ENCODE measurements at regions not wholly inside any gene's neighbourhood (a gene's known extent, or its start where the extent isn't known, plus 50 kb on each side); places are given as distances from the start of the nearest gene placed in this dataset.

DNA sequence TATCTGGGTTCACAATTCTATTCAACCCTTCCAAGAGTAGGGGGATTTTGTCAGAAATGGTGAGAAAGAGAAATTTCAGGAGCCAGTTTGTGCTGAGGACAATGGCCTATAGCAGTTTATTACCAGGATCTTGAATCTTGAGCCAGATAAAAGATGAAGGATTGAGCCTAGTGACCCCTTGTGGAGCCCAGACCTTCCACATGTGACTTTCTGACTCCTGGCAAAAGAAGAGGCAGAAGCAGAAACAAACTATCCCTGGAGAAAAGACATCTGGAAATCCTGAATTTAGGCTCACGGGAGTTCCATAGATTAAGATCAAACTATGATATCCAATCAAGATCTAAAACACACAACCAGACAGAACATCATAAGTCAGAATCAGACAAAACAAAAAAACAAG is 60.9 kb upstream of the CHRM2 start:
- DNase-seq (ENCODE audit: extremely low read depth in 1 of 2, low read depth in 1 of 2) = no peak

DNA sequence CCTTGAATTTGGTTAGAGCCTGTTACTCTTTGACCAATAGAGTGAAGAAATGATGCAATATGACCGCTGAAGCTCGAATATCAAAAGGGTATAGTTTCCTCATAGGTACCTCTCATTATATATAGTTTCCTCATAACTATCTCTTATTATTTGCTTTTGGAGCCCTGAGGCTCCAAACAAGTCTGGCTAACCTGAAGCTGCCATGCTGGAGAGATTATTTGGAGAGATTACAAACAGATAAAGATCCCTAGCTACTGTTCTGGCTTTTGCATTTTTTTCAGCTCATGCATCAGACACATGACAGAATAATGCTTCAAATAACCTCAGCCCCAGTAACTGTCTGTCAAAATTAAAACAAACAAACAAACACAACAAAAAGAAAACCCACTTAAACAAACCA is 65.4 kb upstream of the CHRM2 start:
- DNase-seq (ENCODE audit: extremely low read depth in 1 of 2, low read depth in 1 of 2) = no peak

DNA sequence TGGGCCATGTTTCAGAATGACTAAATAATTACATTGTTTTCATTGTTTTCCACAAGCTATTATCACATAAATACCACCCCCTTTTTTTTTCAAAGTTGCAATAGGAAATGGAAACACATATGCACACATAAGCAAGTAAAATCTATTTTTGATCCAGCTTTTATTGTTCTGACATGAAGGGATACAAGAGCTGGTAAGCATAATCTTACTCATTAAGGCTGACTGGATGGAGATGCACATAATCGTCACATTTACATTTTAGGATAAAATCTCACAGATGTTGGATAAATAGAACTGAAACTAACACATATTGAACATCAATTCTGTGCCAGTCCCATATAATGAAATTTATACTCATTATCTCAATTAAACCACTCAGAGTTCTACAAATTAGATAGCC is 84.5 kb upstream of the CHRM2 start:
- DNase-seq (ENCODE audit: extremely low read depth in 1 of 2, low read depth in 1 of 2) = no peak

DNA sequence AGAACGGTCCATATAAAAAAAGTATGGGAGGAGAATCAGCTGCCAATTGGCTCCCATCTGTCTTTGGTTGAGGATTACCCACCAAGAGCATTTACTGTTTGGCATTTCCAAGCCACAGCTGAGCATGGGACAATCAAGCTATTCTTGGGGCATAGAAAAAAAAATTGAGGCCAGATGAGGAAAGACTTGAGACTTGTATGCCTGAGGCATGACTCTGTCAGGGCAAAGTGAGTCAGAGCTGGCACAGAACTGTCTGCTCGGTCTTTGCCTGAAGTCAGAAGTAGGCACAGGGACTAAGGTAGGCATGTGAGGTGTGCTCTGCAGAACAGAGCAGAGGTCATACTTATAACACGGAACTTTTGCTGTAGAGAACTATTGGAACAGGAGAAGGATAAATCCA is 126.5 kb upstream of the CHRM2 start:
- no peak for DNase-seq (ENCODE audit: extremely low read depth in 1 of 2, low read depth in 1 of 2)

DNA sequence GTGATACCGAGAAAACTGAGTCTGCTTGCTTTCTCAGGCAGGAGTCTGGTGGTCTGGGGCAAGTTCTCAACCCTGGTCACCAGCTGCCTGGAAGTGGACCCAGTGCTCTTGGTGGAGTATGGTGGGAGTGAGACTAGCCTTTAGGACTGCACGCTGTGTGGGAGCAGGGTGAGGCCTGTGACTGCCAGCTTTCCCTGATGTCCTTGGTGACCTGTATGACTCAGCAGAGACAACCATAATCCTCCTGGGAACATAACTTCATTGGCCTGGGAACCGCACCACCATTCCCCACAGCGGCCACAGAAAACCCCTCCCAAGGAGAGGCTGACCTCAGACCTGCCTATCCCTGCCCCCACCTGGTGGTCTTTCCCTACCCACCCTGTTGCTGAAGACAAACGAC is 139.5 kb upstream of the CHRM2 start:
- DNase-seq (ENCODE audit: extremely low read depth in 1 of 2, low read depth in 1 of 2) = no peak

DNA sequence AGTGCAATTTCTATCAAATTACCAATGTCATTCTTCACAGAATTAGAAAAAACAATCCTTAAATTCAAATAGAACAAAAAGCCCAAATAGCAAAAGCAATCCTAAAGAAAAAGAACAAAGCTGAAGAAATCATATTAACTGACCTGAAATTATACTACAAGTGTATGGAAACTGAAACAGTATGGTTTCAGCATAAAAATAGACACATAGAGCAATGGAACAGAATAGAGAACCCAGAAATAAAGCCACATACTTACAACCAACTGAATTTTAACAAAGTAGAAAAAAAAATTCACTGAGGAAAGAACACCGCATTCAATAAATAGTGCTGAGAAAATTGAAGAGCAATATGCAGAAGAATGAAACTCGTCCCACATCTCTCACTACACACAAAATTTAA is 142.0 kb upstream of the CHRM2 start:
- DNase-seq (ENCODE audit: extremely low read depth in 1 of 2, low read depth in 1 of 2) = no peak

DNA sequence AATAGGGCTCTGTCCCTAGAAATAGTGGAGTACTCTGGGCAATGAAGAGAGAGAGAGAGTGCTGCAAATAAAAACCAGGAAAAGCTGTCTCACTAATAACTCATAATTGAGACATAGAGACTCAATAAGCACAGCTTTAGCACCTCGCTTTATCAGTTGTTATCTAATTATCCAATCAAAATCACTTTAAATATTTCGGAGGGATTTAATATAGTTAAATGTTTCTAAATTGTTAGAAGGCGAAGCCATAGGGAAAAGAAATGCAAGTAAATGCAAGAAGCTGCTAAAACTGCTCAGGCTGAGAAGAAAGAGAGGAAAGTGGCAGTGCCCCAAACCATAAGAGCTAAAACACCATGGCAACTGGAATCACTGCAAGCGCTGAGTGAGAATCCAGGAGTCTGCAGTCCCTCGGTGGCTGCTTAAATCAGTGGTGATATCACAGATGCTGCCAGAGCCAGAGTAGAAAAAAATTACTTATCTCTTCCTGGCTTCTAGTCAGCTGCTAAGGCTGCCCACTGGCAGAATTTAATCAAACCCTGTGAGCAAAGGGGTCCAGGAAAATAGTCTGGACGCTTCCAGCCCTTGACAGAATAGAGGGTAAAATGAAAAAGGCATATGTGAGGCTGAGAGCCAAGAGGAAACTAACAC is 150.4 kb upstream of the CHRM2 start:
- DNase-seq (ENCODE audit: extremely low read depth in 1 of 2, low read depth in 1 of 2) = no peak

DNA sequence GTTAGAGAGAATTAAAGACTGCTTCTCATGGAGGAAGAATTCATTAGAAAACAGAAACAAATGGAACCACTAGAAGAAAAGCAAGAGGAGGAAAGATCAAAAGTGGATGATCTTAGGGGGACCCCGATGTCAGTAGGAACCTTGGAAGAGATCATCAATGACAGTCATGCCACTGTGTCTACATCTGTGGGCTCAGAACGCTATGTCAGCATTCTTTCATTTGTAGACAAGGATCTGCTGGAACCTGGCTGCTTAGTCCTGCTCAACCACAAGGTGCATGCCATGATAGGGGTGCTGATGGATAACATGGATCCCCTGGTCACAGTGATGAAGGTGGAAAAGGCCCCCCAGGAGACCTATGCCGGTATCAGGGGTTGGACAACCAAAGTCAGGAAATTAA is 154.4 kb upstream of the CHRM2 start:
- no peak for DNase-seq (ENCODE audit: extremely low read depth in 1 of 2, low read depth in 1 of 2)

DNA sequence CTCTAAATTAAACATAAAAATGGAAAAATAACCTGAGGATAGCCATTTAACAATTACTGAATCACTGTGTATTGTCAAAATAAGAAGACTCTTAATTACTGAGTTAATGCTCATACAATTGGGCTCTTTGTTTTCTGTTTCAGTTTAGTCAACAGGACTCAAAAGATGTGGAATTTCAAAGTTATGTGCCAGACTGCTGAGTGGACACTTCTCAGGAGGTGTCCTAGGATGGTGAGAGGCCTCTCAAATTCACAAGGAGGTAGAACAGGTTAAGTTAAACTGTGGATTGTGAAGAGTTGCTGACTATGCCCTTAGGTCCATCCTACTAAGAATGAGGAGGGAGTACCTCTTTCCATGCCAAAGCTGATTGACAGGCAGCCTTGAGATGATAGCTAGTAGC is 157.7 kb upstream of the CHRM2 start:
- no peak for DNase-seq (ENCODE audit: extremely low read depth in 1 of 2, low read depth in 1 of 2)

DNA sequence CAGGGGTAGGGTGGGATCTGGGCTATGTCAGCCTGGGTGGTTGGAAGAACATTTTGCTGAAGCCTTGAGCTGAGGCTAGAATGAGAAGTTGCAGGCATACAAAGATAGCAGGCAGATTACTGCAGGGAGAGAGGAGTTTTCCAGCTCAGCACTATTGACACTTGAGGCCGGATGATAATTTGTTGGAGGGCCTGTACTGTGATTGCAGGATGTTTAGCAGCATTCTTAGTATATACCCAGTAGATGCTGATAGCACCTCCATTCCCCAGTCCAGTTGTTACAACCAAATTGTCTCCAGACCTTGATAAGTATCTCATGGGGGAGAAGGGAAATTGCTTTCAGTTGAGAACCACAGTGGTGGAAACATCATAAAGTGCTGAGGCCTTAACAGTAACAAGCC is 158.6 kb upstream of the CHRM2 start:
- DNase-seq (ENCODE audit: extremely low read depth in 1 of 2, low read depth in 1 of 2) = no peak

DNA sequence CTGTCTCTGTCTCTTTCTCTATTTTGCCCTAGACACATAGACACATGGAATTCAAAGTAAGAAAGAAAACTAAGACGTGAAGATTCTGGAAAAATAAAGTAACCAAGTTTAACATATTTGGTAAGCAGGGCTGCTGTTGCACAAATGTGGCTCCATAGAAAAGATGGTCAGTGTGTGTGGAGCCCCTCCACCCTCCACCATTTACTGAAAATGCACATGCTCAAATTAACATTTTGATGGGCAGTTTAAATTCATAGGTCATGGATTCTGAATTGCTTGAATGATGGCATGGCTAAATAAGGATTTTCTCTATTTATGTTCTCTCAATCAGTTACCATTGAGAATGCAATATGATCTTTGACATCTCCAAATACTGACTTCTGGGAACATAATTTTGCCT is 165.5 kb upstream of the CHRM2 start:
- no peak for DNase-seq (ENCODE audit: extremely low read depth in 1 of 2, low read depth in 1 of 2)

DNA sequence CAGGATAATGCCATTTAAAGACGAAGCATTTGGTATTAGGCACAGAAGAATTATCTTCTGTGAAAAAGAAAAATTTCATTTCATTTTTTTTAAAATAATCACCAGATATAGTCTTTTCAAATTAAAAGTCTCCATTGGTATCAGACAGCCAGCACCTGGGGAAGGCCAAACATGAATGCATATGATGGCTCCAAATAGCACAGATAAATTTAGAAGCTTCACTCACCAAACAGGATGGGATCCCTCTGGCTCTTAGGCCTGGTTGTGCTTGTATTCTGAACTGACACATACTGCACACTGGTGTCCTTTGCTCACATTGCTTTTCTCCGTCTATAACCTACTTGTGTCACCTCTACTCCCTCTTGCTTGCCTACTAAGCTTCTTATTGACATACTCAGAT is 169.5 kb upstream of the CHRM2 start:
- DNase-seq (ENCODE audit: extremely low read depth in 1 of 2, low read depth in 1 of 2) = no peak

DNA sequence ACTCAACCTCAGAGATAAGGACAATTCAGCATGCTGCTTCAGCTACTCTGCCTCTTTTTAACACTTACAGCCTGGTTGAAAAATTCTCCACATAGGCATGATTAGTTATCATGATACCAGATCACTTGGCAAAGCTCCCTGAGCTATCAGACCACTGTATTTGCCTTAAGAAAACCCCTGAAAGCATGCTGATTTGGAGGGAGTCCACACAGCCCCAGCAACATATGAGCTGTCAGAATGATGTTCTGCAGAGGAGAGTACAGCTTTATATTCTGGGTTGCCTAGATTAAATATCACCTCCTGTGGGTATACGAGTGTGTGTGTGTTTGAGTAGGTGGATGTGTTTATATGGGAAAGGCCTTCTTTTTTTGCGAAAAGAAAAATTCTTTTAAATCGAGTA is 170.2 kb upstream of the CHRM2 start:
- no peak for DNase-seq (ENCODE audit: extremely low read depth in 1 of 2, low read depth in 1 of 2)

DNA sequence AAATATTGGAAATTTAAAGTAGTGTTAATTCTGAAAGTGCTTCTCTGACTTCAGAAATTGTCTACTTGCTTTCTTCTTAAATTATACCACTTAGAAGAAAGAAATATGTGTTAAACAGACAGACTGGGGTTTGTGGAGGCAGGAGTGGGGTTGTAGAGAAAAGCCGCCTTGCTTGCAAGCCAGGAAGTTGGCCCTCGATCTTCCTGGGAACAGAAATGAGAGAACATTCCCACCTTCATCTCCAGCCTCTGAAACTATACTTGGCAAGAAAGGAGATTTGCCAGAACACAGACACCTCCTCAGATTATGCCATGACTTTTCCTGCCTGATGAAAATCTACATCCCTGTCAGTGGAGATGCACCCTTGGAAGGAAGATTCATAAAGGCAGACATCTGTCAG is 171.2 kb upstream of the CHRM2 start:
- no peak for DNase-seq (ENCODE audit: extremely low read depth in 1 of 2, low read depth in 1 of 2)

DNA sequence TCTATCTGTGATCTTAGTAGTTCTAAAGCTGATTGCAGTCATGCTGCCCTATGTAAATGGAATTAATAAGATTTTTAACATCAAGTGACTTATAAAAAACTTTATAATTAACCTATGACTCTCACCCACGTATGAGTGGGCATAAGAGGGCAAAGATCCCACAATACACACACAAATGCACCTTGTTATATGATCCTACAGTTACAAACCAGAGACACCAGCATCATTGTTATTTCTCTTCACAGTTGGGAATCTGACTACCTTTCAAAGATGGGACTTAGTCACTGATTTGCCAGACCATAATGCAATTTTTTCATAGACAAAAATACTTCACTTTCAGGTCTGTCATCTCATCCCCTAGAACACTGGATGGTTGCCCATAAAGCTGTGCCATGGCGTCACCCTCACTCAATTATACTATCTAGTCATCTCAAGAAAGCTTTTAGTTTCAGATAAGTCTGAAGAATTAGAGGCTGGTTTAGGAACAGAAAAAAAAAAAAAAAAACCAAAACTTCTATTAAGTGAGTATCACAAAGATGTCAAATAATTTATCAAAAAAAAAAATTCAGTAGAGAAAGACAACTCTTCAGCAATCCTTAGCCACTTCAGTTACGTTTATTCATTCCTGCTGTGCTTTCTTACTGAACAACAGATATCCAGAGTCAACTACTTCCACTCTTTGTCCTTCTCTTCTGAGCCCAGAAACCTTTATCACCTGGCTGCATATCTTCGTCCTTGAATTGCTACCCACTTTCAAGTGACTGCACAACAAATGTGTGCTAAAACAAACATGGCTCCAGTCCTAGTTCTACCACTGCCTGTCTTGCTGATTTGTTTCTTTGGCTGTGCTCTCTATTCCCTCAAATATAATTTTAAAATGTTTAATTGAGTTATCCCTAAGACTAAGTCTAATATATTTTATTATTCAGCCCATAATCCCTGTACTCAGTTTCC is 175.0 kb upstream of the CHRM2 start:
- no peak for DNase-seq (ENCODE audit: extremely low read depth in 1 of 2, low read depth in 1 of 2)

DNA sequence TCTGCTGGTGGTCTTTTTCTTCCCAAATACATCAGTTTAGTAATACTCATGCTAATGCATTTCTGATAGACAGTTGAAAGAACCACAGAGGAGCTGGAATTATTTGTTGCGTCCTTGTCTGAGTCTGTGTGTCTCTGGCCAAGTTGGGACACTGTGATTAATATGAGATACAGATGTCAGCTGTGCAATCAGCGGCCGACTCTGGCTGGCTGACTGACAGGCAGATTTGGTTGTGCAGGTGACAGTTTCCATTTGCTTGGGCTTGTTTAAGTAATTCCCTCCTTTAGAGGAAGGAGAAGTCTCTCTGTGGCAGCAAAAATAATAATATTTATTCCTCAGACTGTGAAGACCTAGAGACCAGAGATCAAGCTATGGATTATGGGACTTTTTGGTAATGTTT is 176.2 kb upstream of the CHRM2 start:
- DNase-seq (ENCODE audit: extremely low read depth in 1 of 2, low read depth in 1 of 2) = no peak

DNA sequence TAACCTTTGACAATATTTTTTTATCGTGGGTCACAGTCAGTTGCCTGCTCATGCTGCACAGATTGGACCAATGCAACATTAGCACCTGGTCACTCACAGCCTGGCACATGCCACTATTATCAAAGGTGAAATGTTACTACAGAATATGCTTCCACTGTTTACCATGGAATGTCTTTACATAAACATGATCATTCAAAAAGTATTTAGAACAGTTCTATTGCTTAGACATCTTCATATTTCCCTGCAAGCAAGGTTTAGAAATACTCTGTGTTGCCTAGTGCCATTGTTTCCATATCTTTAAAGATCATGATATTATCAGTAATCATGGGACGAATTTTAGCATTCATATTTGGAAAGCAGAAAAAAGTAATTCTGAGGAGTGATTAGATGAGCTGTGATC is 179.9 kb upstream of the CHRM2 start:
- no peak for DNase-seq (ENCODE audit: extremely low read depth in 1 of 2, low read depth in 1 of 2)

DNA sequence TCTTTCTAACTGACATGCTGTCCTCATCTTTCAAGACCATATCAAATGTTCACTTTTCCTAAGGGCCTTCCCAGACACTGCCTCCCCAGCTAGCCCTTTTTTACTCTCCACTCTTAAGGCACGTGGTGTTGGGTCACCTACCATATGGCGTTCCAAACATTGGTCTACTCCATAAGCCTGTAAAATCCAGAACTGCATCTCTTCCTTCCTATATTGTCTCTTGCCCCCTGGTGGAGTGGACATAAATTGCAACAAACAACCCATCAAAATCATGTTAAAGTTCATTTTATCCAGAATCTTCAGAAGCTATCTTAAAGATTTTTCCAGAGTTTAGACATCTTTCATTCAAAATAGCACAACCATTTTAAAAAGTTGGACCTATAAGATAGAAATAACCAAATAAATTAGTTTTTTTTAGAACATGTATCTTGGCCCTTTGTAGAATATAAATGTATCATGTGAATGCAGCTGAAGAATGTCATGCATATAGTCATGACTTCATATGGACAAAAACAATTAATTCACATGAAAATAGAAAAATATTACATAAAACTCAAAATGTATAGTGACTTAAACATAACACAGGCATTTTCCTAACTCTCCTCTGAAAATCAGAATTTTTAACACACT is 180.6 kb upstream of the CHRM2 start:
- no peak for DNase-seq (ENCODE audit: extremely low read depth in 1 of 2, low read depth in 1 of 2)

DNA sequence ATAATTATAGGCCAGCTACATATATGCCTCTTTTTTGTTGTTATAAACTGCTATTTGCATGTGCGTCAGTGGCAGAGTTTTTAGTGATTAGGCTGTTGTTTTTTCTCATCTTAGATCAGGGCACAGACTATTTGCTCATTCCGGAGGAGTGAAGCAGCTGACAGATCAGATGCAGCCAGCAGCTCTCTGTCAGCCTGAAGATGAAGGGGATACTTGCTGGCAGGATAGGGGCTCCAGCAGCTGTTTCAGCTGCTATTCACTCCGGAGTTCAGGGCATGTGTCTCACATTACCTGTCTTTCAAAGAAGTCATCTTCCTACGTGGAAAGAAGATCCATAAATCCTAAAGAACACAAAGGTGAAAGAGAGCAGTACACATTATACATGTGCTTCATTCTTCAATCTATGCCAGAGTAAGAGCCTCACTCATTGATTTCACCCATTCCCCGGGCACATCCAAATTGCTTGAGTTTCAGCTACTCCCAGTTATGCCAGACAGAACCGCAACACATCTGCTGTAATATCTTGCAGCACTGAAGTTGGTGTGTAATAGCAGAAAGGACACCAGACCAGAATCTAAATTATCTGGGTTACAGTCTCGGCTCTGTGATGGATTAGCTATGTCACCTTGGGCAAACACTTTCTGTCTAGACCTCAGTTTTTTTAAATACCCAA is 182.8 kb upstream of the CHRM2 start:
- no peak for DNase-seq (ENCODE audit: extremely low read depth in 1 of 2, low read depth in 1 of 2)

DNA sequence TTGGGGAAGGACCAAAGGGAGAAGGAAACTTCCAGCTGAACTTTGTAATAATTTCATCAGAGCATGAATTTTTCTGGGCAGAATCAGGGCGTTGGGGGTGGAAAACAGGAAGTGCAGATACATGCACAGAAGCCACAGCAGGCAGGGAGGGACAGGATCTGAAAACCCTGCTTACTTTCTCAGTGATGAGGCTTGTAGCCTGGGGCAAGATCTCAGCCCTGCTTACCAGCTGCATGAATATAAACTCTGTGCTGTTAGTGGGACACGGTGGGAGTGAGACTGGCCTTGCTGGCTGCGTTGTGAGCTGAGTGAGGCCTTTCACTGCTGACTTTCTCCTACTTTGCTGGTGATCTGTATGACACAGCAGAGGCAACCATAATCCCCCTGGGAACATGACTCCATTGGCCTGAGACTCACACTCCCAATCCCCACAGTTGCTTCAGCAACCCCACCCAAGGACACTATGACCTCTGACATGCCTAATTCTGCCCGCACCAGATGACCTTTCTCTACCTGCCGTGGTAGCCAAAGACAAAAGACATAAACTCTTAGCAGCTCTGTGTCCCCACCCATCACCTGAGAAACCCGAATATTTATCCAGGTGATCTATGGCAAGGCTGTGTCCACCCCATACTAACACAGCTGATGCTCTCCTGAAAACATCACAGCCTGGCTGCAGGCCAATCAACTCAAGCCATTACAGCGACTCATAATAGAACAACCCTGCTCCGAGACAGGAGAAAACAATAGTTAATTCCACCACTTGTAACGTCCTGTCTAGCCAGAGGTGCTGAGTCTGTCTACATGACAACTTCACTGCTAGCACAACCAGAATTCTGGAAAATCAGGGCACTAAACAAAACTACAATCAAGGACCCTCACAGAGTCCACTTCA is 190.7 kb upstream of the CHRM2 start:
- DNase-seq (ENCODE audit: extremely low read depth in 1 of 2, low read depth in 1 of 2) = no peak

DNA sequence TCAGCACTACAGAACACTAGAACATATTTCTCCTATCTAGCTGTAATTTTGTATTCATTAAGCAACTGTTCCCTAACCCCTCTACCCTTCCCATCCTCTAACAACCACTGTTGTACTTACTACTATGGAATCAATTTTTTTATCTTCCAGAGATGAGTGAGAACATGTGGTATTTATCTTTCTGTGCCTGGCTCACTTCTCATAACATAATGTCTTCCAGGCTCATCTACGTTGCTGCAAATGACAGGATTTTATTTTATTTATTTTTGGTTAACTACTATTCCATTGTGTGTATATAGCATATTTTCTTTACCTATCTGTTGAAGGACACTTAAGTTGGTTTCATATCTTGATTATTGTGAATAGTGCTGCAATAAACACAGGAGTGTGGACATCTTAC is 200.9 kb upstream of the CHRM2 start:
- no peak for DNase-seq (ENCODE audit: extremely low read depth in 1 of 2, low read depth in 1 of 2)
